IMR-90 (cell line): ENCODE measurements at regions not wholly inside any gene's neighbourhood (a gene's known extent, or its start where the extent isn't known, plus 50 kb on each side); places are given as distances from the start of the nearest gene placed in this dataset.
"Not testable (repeated sequence)": the region's sequence is repeated elsewhere in the genome, so short reads cannot be mapped to it uniquely, and the experiment has no call there.

Experiments
- ATAC-seq: fragments of 200-7000 bp; cut with Tn5 transposase; 2 replicates; pipeline ENCODE4 v1.9.1; 2020; ENCODE audit warnings: low read depth, mild to moderate bottlenecking, moderate library complexity
- BruUV-seq: library from RNA; stranded (reverse); fragments of 400-500 nt; replicated peaks from 2 replicates; lab custom pipeline; 2021; lab: Mats Ljungman, UMichigan
- CTCF ChIA-PET: fragments of 300-600 bp; formaldehyde crosslinking; extraction: SDS; loops from one replicate; lab custom pipeline; 2021; ENCODE audit warnings: antibody characterized with exemption; lab: Yijun Ruan, JAX
- POLR2A ChIA-PET: fragments of 300-600 bp; sonication (Branson Sonifier 250); formaldehyde crosslinking; loops from one replicate; lab custom pipeline; 2022; ENCODE audit warnings: antibody characterized with exemption; ENCODE audit not compliant: unreplicated experiment; lab: Charles Lee
- DNase-seq: peaks from one replicate; pipeline ENCODE4 v3.0.0; 2013
- H2AFZ ChIP-seq: replicated peaks from 2 replicates; pipeline ENCODE3; 2013; ENCODE audit warnings: low read length, mild to moderate bottlenecking; ENCODE audit not compliant: poor library complexity
- H2AK5ac ChIP-seq: 2 replicates; pipeline ENCODE4 v1.6.1; 2013; ENCODE audit warnings: low read depth, low read length, inconsistent platforms
- H2AK9ac ChIP-seq: replicated peaks from 2 replicates; pipeline ENCODE3; 2013; ENCODE audit warnings: mild to moderate bottlenecking, low read depth, low read length, moderate library complexity; ENCODE audit not compliant: poor library complexity
- H2BK120ac ChIP-seq: 2 replicates; pipeline ENCODE4 v1.6.1; 2013; ENCODE audit warnings: low read depth, low read length, inconsistent platforms
- H2BK15ac ChIP-seq: 3 replicates; pipeline ENCODE4 v1.6.1; 2013; ENCODE audit warnings: low read depth, low read length, inconsistent platforms
- H2BK20ac ChIP-seq: 2 replicates; pipeline ENCODE4 v1.6.1; 2013; ENCODE audit warnings: low read depth, mild to moderate bottlenecking, inconsistent platforms, low read length, moderate library complexity
- H2BK5ac ChIP-seq: 2 replicates; pipeline ENCODE4 v1.6.1; 2013; ENCODE audit warnings: mild to moderate bottlenecking, low read depth, low read length, inconsistent platforms; ENCODE audit not compliant: poor library complexity, severe bottlenecking
- H3K14ac ChIP-seq: replicated peaks from 2 replicates; pipeline ENCODE4 v1.6.1; 2013; ENCODE audit warnings: low read depth, low read length, inconsistent platforms
- H3K18ac ChIP-seq: 2 replicates; pipeline ENCODE4 v1.6.1; 2013; ENCODE audit warnings: low read depth, low read length, control low read depth
- H3K23ac ChIP-seq: 2 replicates; pipeline ENCODE4 v1.6.1; 2013; ENCODE audit warnings: low read depth, low read length, inconsistent platforms
- H3K27ac ChIP-seq: 2 replicates; pipeline ENCODE4 v1.5.1; 2013; ENCODE audit warnings: mild to moderate bottlenecking, control low read depth, low read length; ENCODE audit not compliant: insufficient read depth
- H3K27me3 ChIP-seq: 2 replicates; pipeline ENCODE4 v1.6.1; 2013; ENCODE audit warnings: low read length; ENCODE audit not compliant: control insufficient read depth, insufficient read depth
- H3K36me3 ChIP-seq: 2 replicates; pipeline ENCODE4 v1.6.1; 2013; ENCODE audit warnings: low read length, mixed read lengths; ENCODE audit not compliant: control insufficient read depth, insufficient read depth
- H3K4ac ChIP-seq: 2 replicates; pipeline ENCODE4 v1.6.1; 2013; ENCODE audit warnings: low read depth, low read length, inconsistent platforms
- H3K4me1 ChIP-seq: 2 replicates; pipeline ENCODE4 v1.6.1; 2013; ENCODE audit warnings: low read length, mixed read lengths; ENCODE audit not compliant: control insufficient read depth, insufficient read depth
- H3K4me2 ChIP-seq: 2 replicates; pipeline ENCODE4 v1.6.1; 2013; ENCODE audit warnings: low read depth, mild to moderate bottlenecking, control low read depth, low read length, moderate library complexity
- H3K4me3 ChIP-seq: 2 replicates; pipeline ENCODE4 v1.5.1; 2013; ENCODE audit warnings: low read depth, mild to moderate bottlenecking, control low read depth, low read length, moderate library complexity; ENCODE audit not compliant: insufficient read depth
- H3K56ac ChIP-seq: 2 replicates; pipeline ENCODE4 v1.6.1; 2013; ENCODE audit warnings: low read length, inconsistent platforms; ENCODE audit not compliant: insufficient read depth; ENCODE audit errors: extremely low read depth
- H3K79me1 ChIP-seq, 2 experiments: 2 replicates each; pipeline ENCODE4 v1.6.1; 2013; ENCODE audit warnings: low read length in 2 of 2, inconsistent platforms in 1 of 2, low read depth in 1 of 2
- H3K9ac ChIP-seq: 2 replicates; pipeline ENCODE4 v1.6.1; 2013; ENCODE audit warnings: low read depth, low read length, control low read depth
- H3K9me1 ChIP-seq: 2 replicates; pipeline ENCODE4 v1.6.1; 2013; ENCODE audit warnings: low read length, inconsistent platforms; ENCODE audit not compliant: insufficient read depth
- H3K9me3 ChIP-seq: 2 replicates; pipeline ENCODE4 v1.6.1; 2013; ENCODE audit warnings: low read length; ENCODE audit not compliant: control insufficient read depth, insufficient read depth
- H4K20me1 ChIP-seq: 2 replicates; pipeline ENCODE4 v1.6.1; 2013; ENCODE audit warnings: low read length, inconsistent platforms; ENCODE audit not compliant: insufficient read depth
- H4K5ac ChIP-seq: 2 replicates; pipeline ENCODE4 v1.6.1; 2013; ENCODE audit warnings: mild to moderate bottlenecking, low read depth, low read length, control low read depth
- H4K8ac ChIP-seq, 2 experiments: 2 replicates each; pipeline ENCODE4 v1.6.1; 2013; ENCODE audit warnings: low read depth in 2 of 2, low read length in 2 of 2, control low read depth in 1 of 2, inconsistent platforms in 1 of 2
- H4K91ac ChIP-seq: 2 replicates; pipeline ENCODE4 v1.6.1; 2013; ENCODE audit warnings: low read depth, low read length, inconsistent platforms; ENCODE audit not compliant: insufficient read depth
- WGBS, 2 experiments: methylation state at CpG; one replicate each; pipeline versions ENCODE4 v1.1.5 to v1.1.7; 2013; ENCODE audit warnings: missing lambda C conversion rate in 2 of 2; ENCODE audit not compliant: insufficient read length in 1 of 2; ENCODE audit errors: extremely low coverage in 2 of 2; 5-methylcytosine and 5-hydroxymethylcytosine counted together
- dilution Hi-C: fragments of 300-500 bp; cut with HindIII; formaldehyde crosslinking; loops from one replicate; pipeline ENCODE4 v1.14.3; 2018; ENCODE audit warnings: low sequenced_read_pairs; ENCODE audit not compliant: unreplicated experiment
- in situ Hi-C: fragments of 300-500 bp; cut with MboI; formaldehyde crosslinking; loops from 3 replicates; pipeline ENCODE4 v1.14.3; 2019; ENCODE audit warnings: low sequenced_read_pairs, inconsistent platforms, mixed read lengths
- intact Hi-C: fragments of 100-400 bp; cut with micrococcal nuclease; formaldehyde crosslinking; loops from 2 replicates; pipeline ENCODE4 v1.10.0; 2022

DNA sequence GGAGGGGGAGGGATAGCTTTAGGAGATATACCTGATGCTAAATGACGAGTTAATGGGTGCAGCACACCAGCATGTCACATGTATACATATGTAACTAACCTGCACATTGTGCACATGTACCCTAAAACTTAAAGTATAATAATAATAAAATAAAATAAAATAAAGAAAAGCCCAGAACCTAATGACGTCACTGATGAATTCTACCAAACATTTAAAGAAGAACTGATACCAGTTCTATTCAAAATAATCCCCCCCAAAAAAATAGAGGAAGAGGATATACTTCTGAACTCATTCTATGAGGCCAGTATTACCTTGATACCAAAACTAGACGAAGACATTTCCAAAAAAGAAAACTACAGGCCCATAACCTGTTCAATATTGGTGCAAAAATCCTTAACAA is 68.6 kb upstream of the AR start:
- H2BK5ac ChIP-seq, H3K79me1 ChIP-seq, H3K14ac ChIP-seq, H2BK120ac ChIP-seq, H3K9me3 ChIP-seq, H2BK15ac ChIP-seq, H4K8ac ChIP-seq, H3K27me3 ChIP-seq, H3K27ac ChIP-seq, H3K9ac ChIP-seq, H4K91ac ChIP-seq, H3K23ac ChIP-seq, H3K4ac ChIP-seq, H3K4me1 ChIP-seq, H2AK9ac ChIP-seq, CTCF ChIA-PET, H2AK5ac ChIP-seq, dilution Hi-C loops, DNase-seq, H3K56ac ChIP-seq, BruUV-seq, H4K5ac ChIP-seq, ATAC-seq, H3K9me1 ChIP-seq, H4K20me1 ChIP-seq, H3K18ac ChIP-seq, intact Hi-C loops, H2AFZ ChIP-seq, H2BK20ac ChIP-seq, H3K4me2 ChIP-seq, POLR2A ChIA-PET, H3K4me3 ChIP-seq, H3K36me3 ChIP-seq: not testable (repeated sequence)
- WGBS, 2 experiments, result no CpG with 5 or more reads among the region's 3 CpGs
- in situ Hi-C loops, result loop anchor here (25.0 kb wide), 1 partner anchor 88 kb away; no protein-coding TSS in a partner anchor
